HEK293T (cell line): ENCODE measurements at regions not wholly inside any gene's neighbourhood (a gene's known extent, or its start where the extent isn't known, plus 50 kb on each side); places are given as distances from the start of the nearest gene placed in this dataset.

Experiments used
- CTCF ChIA-PET: fragments of 350-600 bp; formaldehyde crosslinking; extraction: SDS; loops from one replicate; lab custom pipeline; 2021; ENCODE audit warnings: antibody characterized with exemption, inconsistent platforms; lab: Yijun Ruan, JAX
- POLR2A ChIA-PET: fragments of 350-600 bp; formaldehyde crosslinking; extraction: SDS; loops from one replicate; lab custom pipeline; 2020; ENCODE audit warnings: antibody characterized with exemption, inconsistent platforms; lab: Yijun Ruan, JAX
- DNase-seq: peaks from one replicate; pipeline ENCODE4 v3.0.0; 2012; ENCODE audit warnings: mixed read lengths; ENCODE audit errors: extremely low spot score
- ARNT ChIP-seq: fragments of 450-650 bp; IDR thresholded peaks from 2 replicates; pipeline ENCODE4 v1.6.1; 2017; ENCODE audit warnings: mild to moderate bottlenecking
- BHLHE40 ChIP-seq: fragments of 450-650 bp; IDR thresholded peaks from 2 replicates; pipeline ENCODE4 v1.6.1; 2016; ENCODE audit warnings: mild to moderate bottlenecking, moderate library complexity, borderline replicate concordance
- CTBP1 ChIP-seq: fragments of 450-650 bp; IDR thresholded peaks from 2 replicates; pipeline ENCODE4 v1.6.1; 2016; ENCODE audit warnings: borderline replicate concordance
- ELF4 ChIP-seq: fragments of 450-650 bp; IDR thresholded peaks from 2 replicates; pipeline ENCODE4 v1.6.1; 2017; ENCODE audit warnings: antibody characterized with exemption
- FOXA1 ChIP-seq: fragments of 450-650 bp; IDR thresholded peaks from 2 replicates; pipeline ENCODE4 v1.6.1; 2016; ENCODE audit warnings: mild to moderate bottlenecking
- FOXK2 ChIP-seq: fragments of 450-650 bp; IDR thresholded peaks from 2 replicates; pipeline ENCODE4 v1.6.1; 2016; ENCODE audit warnings: mild to moderate bottlenecking
- FOXM1 ChIP-seq: fragments of 450-650 bp; IDR thresholded peaks from 2 replicates; pipeline ENCODE4 v1.6.1; 2017; ENCODE audit warnings: mild to moderate bottlenecking, borderline replicate concordance
- HDGF ChIP-seq: fragments of 450-650 bp; IDR thresholded peaks from 2 replicates; pipeline ENCODE4 v1.6.1; 2017; ENCODE audit warnings: antibody characterized with exemption, borderline replicate concordance
- L3MBTL2 ChIP-seq: fragments of 450-650 bp; conservative IDR thresholded peaks from 2 replicates; pipeline ENCODE4 v1.6.1; 2016; ENCODE audit warnings: mild to moderate bottlenecking
- LEF1 ChIP-seq: fragments of 450-650 bp; IDR thresholded peaks from 2 replicates; pipeline ENCODE4 v1.6.1; 2017; ENCODE audit warnings: mild to moderate bottlenecking, borderline replicate concordance
- NFRKB ChIP-seq: fragments of 450-650 bp; IDR thresholded peaks from 2 replicates; pipeline ENCODE4 v1.6.1; 2016; ENCODE audit warnings: mild to moderate bottlenecking, moderate library complexity
- PKNOX1 ChIP-seq: fragments of 450-650 bp; IDR thresholded peaks from 2 replicates; pipeline ENCODE4 v1.6.1; 2016
- SP1 ChIP-seq: fragments of 450-650 bp; IDR thresholded peaks from 2 replicates; pipeline ENCODE4 v1.6.1; 2017
- SUZ12 ChIP-seq: fragments of 450-650 bp; IDR thresholded peaks from 2 replicates; pipeline ENCODE4 v1.6.1; 2016; ENCODE audit warnings: mild to moderate bottlenecking
- TARDBP ChIP-seq: fragments of 450-650 bp; IDR thresholded peaks from 2 replicates; pipeline ENCODE4 v1.6.1; 2016
- ZNF384 ChIP-seq: fragments of 450-650 bp; IDR thresholded peaks from 2 replicates; pipeline ENCODE4 v1.6.1; 2016

GRCh38 chr5:8895599-8895998, 650.3 kb downstream of the SEMA5A start:
- CTCF ChIA-PET, result no interaction called here
- POLR2A ChIA-PET, result no interaction called here
- TF ChIP-seq NFRKB (no peak), L3MBTL2 (no peak), FOXA1 (no peak), ARNT (no peak), TARDBP (no peak), LEF1 (no peak), BHLHE40 (no peak), FOXK2 (no peak), CTBP1 (no peak), FOXM1 (no peak), ELF4 (no peak), SUZ12 (no peak), SP1 (no peak), ZNF384 (no peak), PKNOX1 (no peak), HDGF (no peak)
- DNase-seq, result no peak

GRCh38 chr5:8897316-8897715, 648.6 kb downstream of the SEMA5A start:
- CTCF ChIA-PET, result no interaction called here

GRCh38 chr5:8905021-8905420, 640.9 kb downstream of the SEMA5A start:
- TF ChIP-seq SUZ12, result no peak
- TF ChIP-seq CTBP1, result no peak
- TF ChIP-seq PKNOX1, result no peak
- TF ChIP-seq HDGF, result no peak
- TF ChIP-seq SP1, result no peak
- TF ChIP-seq NFRKB, result no peak
- TF ChIP-seq L3MBTL2, result no peak
- TF ChIP-seq FOXK2, result no peak
- no peak for TF ChIP-seq TARDBP
- no peak for TF ChIP-seq LEF1
- TF ChIP-seq FOXA1, result no peak
- TF ChIP-seq ARNT, result no peak
- no peak for TF ChIP-seq BHLHE40
- no peak for TF ChIP-seq ZNF384
- no peak for TF ChIP-seq FOXM1
- no peak for TF ChIP-seq ELF4
- CTCF ChIA-PET, result no interaction called here
- POLR2A ChIA-PET, result no interaction called here

More at GRCh38 chr5:8897316-8897715, 648.6 kb downstream of the SEMA5A start:
- no peak for DNase-seq
- TF ChIP-seq PKNOX1, result no peak
- TF ChIP-seq SUZ12, result no peak
- no peak for TF ChIP-seq LEF1
- no peak for TF ChIP-seq ZNF384
- TF ChIP-seq SP1, result no peak
- no peak for TF ChIP-seq L3MBTL2
- no peak for TF ChIP-seq BHLHE40
- TF ChIP-seq ELF4, result no peak
- TF ChIP-seq ARNT, result no peak
- no peak for TF ChIP-seq FOXK2
- no peak for TF ChIP-seq CTBP1
- TF ChIP-seq FOXM1, result no peak
- no peak for TF ChIP-seq TARDBP
- no peak for TF ChIP-seq HDGF
- TF ChIP-seq FOXA1, result no peak
- TF ChIP-seq NFRKB, result no peak
- POLR2A ChIA-PET, result no interaction called here

GRCh38 chr5:8906303-8906967, 639.4 kb downstream of the SEMA5A start:
- POLR2A ChIA-PET, result no interaction called here
- CTCF ChIA-PET, result no interaction called here
- TF ChIP-seq NFRKB (no peak), ARNT (no peak), BHLHE40 (no peak), CTBP1 (no peak), FOXK2 (no peak), ZNF384 (no peak), SP1 (no peak), L3MBTL2 (no peak), ELF4 (no peak), HDGF (no peak), SUZ12 (no peak), PKNOX1 (no peak), TARDBP (no peak), FOXM1 (no peak)
- no peak for DNase-seq

More at GRCh38 chr5:8905021-8905420, 640.9 kb downstream of the SEMA5A start:
- no peak for DNase-seq

GRCh38 chr5:8907168-8907868, 638.6 kb downstream of the SEMA5A start:
- POLR2A ChIA-PET, result no interaction called here

More at GRCh38 chr5:8907168-8907868, 638.6 kb downstream of the SEMA5A start:
- no peak for DNase-seq
- TF ChIP-seq PKNOX1, result no peak
- no peak for TF ChIP-seq HDGF
- TF ChIP-seq NFRKB, result no peak
- no peak for TF ChIP-seq LEF1
- no peak for TF ChIP-seq TARDBP
- TF ChIP-seq CTBP1, result no peak
- TF ChIP-seq ELF4, result no peak
- no peak for TF ChIP-seq BHLHE40
- no peak for TF ChIP-seq FOXM1
- TF ChIP-seq SUZ12, result no peak
- TF ChIP-seq ZNF384, result no peak
- TF ChIP-seq ARNT, result no peak
- TF ChIP-seq L3MBTL2, result no peak
- TF ChIP-seq SP1, result no peak
- TF ChIP-seq FOXK2, result no peak
- TF ChIP-seq FOXA1, result no peak
- CTCF ChIA-PET, result interaction anchor here (0.7 to 1.0 kb wide), 3 partner anchors 8 to 20 kb away, joined by 3 to 4 read pairs (median 3); no protein-coding TSS in a partner anchor
